HCT116 (cell line): ENCODE measurements at regions not wholly inside any gene's neighbourhood (a gene's known extent, or its start where the extent isn't known, plus 50 kb on each side); places are given as distances from the start of the nearest gene placed in this dataset.

Experiments
- ATAC-seq: fragments of 200-7000 bp; cut with Tn5 transposase; 2 replicates; pipeline ENCODE4 v1.9.1; 2020; ENCODE audit warnings: mild to moderate bottlenecking, moderate library complexity
- BruUV-seq: library from RNA; stranded (reverse); fragments of 400-500 nt; replicated peaks from 2 replicates; lab custom pipeline; 2021; lab: Mats Ljungman, UMichigan
- CTCF ChIA-PET: fragments of 300-600 bp; sonication (Branson Sonifier 250); formaldehyde crosslinking; loops from one replicate; lab custom pipeline; 2021; ENCODE audit warnings: antibody characterized with exemption; lab: Charles Lee
- POLR2A ChIA-PET: fragments of 300-600, 350-600 bp; sonication (Branson Sonifier 250); formaldehyde crosslinking; loops from one replicate; lab custom pipeline; 2021; ENCODE audit warnings: antibody characterized with exemption; lab: Charles Lee
- RAD21 ChIA-PET, 2 experiments: fragments of 300-600 bp; sonication (Branson Sonifier 250); formaldehyde crosslinking; loops; one replicate each; lab custom pipeline; 2023; ENCODE audit warnings: low total read pairs in 2 of 2; ENCODE audit not compliant: uncharacterized antibody in 2 of 2, unreplicated experiment in 2 of 2, low non-redundant PET in 1 of 2; lab: Charles Lee
- DNase-seq: peaks from one replicate; pipeline ENCODE4 v3.0.0-alpha.2; 2010; ENCODE audit warnings: low read depth, low spot score
- H2AFZ ChIP-seq: fragments of 200-600 bp; shearing (Covaris generic), sonication (generic); 2 replicates; pipeline ENCODE4 v1.6.1; 2017; ENCODE audit warnings: low read depth, mixed run types, mixed read lengths, antibody characterized with exemption, low read length; ENCODE audit not compliant: poor library complexity, severe bottlenecking
- H3K27ac ChIP-seq: 2 replicates; pipeline ENCODE4 v1.5.1; 2012; ENCODE audit warnings: low read depth, low read length
- H3K27me3 ChIP-seq: fragments of 200-600 bp; sonication (generic); 2 replicates; pipeline ENCODE4 v1.6.1; 2016; ENCODE audit warnings: mixed run types, low read length, mixed read lengths; ENCODE audit not compliant: insufficient read depth
- H3K36me3 ChIP-seq, 2 experiments: fragments of 200-500 bp in 1 of 2; fragments of 200-600 bp in 1 of 2; sonication (Bioruptor generic) in 1 of 2; sonication (generic) in 1 of 2; 2 replicates each; pipeline versions ENCODE4 v1.5.1 to v1.6.1; 2014 to 2016; ENCODE audit warnings: low read length in 2 of 2, inconsistent platforms in 1 of 2, mixed read lengths in 1 of 2, mixed run types in 1 of 2; ENCODE audit not compliant: insufficient read depth in 2 of 2, control insufficient read depth in 1 of 2
- H3K4me1 ChIP-seq, 2 experiments: fragments of 200-600 bp in 1 of 2; sonication (generic) in 1 of 2; 2 replicates each; pipeline versions ENCODE4 v1.5.1 to v1.6.1; 2012 to 2017; ENCODE audit warnings: low read length in 2 of 2, inconsistent platforms in 1 of 2, mild to moderate bottlenecking in 1 of 2, mixed read lengths in 1 of 2, mixed run types in 1 of 2, moderate library complexity in 1 of 2; ENCODE audit not compliant: insufficient read depth in 2 of 2, control insufficient read depth in 1 of 2
- H3K4me2 ChIP-seq: fragments of 200-600 bp; sonication (generic); 2 replicates; pipeline ENCODE4 v1.6.1; 2017; ENCODE audit warnings: mixed run types, low read length, mixed read lengths
- H3K4me3 ChIP-seq, 2 experiments: fragments of 200-600 bp in 1 of 2; sonication (generic) in 1 of 2; replicated peaks in 1 of 2; 2 replicates each; pipeline ENCODE4 v1.5.1; 2011 to 2016; ENCODE audit warnings: low read length in 2 of 2, control low read depth in 1 of 2, low read depth in 1 of 2, mild to moderate bottlenecking in 1 of 2, mixed read lengths in 1 of 2, mixed run types in 1 of 2
- H3K79me2 ChIP-seq: fragments of 200-600 bp; sonication (generic); 2 replicates; pipeline ENCODE4 v1.6.1; 2017; ENCODE audit warnings: mild to moderate bottlenecking, mixed run types, low read length, moderate library complexity, mixed read lengths; ENCODE audit not compliant: insufficient read depth
- H3K9ac ChIP-seq: fragments of 200-600 bp; sonication (generic); 2 replicates; pipeline ENCODE4 v1.6.1; 2016; ENCODE audit warnings: low read length, mixed read lengths
- H3K9me2 ChIP-seq: fragments of 200-600 bp; sonication (generic), shearing (Covaris generic); 2 replicates; pipeline ENCODE4 v1.6.1; 2017; ENCODE audit warnings: mixed run types, mild to moderate bottlenecking, moderate library complexity; ENCODE audit not compliant: insufficient read depth
- H3K9me3 ChIP-seq, 2 experiments: fragments of 200-500 bp in 1 of 2; fragments of 200-600 bp in 1 of 2; sonication (Bioruptor generic) in 1 of 2; sonication (generic) in 1 of 2; 2 replicates each; pipeline ENCODE4 v1.6.1; 2014 to 2017; ENCODE audit warnings: low read length in 2 of 2, mixed read lengths in 2 of 2, inconsistent platforms in 1 of 2, low read depth in 1 of 2, mild to moderate bottlenecking in 1 of 2, mixed run types in 1 of 2, moderate library complexity in 1 of 2; ENCODE audit not compliant: control insufficient read depth in 1 of 2, insufficient read depth in 1 of 2
- H4K20me1 ChIP-seq: fragments of 200-600 bp; sonication (generic), shearing (Covaris generic); 2 replicates; pipeline ENCODE4 v1.6.1; 2017; ENCODE audit warnings: mixed run types, mild to moderate bottlenecking, moderate library complexity; ENCODE audit not compliant: insufficient read depth
- EGR1 ChIP-seq: IDR thresholded peaks from 2 replicates; pipeline ENCODE4 v1.6.1; 2012; ENCODE audit warnings: low read depth
- ELF1 ChIP-seq: IDR thresholded peaks from 2 replicates; pipeline ENCODE4 v1.6.1; 2012; ENCODE audit warnings: low read depth, borderline replicate concordance
- EZH2 ChIP-seq: fragments of 200-600 bp; sonication (generic); IDR thresholded peaks from 2 replicates; pipeline ENCODE4 v1.6.1; 2017; ENCODE audit warnings: antibody characterized with exemption, mixed run types
- FOSL1 ChIP-seq: IDR thresholded peaks from 2 replicates; pipeline ENCODE4 v1.6.1; 2012; ENCODE audit warnings: low read depth
- POLR2A ChIP-seq: IDR thresholded peaks from 2 replicates; pipeline ENCODE4 v1.7.0; 2011; ENCODE audit warnings: borderline replicate concordance; ENCODE audit not compliant: insufficient read depth, insufficient read length; ENCODE audit errors: extremely low read depth
- SP1 ChIP-seq: IDR thresholded peaks from 2 replicates; pipeline ENCODE4 v1.6.1; 2012; ENCODE audit warnings: low read depth
- SRF ChIP-seq: IDR thresholded peaks from 2 replicates; pipeline ENCODE4 v1.6.1; 2012; ENCODE audit warnings: low read depth
- intact Hi-C: fragments of 100-400 bp; cut with micrococcal nuclease; formaldehyde crosslinking; loops from 2 replicates; pipeline ENCODE4 v1.10.0; 2022
- TF ChIP-seq, protein P1 (sequence below): IDR thresholded peaks from 2 replicates; pipeline ENCODE4 v1.6.1; 2012; ENCODE audit warnings: low read depth
- TF ChIP-seq, protein P2 (sequence below): IDR thresholded peaks from 2 replicates; pipeline ENCODE4 v1.6.1; 2011; ENCODE audit warnings: mild to moderate bottlenecking, low read length, moderate library complexity; ENCODE audit not compliant: insufficient replicate concordance; ENCODE audit errors: extremely low read depth
- TF ChIP-seq, protein P3 (sequence below): IDR thresholded peaks from 2 replicates; pipeline ENCODE4 v1.6.1; 2012

DNA sequence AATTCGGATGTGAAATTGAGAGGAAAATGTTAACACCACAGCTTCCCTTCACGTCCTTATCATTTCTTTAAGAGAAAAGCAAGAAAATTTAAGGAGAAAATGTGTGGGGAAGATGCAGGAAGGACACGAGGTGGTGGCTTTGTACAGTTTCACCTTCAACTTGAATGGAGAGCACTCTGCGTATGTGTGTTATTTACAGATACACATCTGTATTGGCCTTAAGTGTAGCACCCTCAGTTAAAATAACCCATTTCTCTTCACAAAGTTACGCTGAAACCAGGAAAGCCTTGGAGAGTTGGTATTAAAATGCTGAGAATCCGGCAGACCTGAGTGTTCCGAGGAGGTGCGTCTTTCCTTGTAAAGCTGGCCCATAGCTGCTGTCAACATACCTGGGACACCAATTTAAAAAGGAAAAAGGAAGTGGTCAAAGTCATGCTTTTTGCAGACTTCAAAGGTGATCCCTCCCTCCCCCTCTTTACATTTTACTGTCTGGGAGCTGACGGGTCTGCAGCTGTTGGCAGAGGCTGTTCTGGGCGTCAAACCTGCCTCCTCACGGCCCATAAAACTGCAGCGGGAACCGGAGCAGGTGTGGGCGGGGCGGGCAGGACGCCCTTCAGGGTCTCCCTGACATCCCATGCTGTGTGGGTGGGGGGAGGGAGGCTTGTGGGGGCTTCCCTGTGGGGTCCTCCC lies 61.3 kb upstream of the TBXT start:
- H3K4me2 ChIP-seq: no peak overlapping the region
- no peaks in the 10 kb centered on the region for H3K9me2 ChIP-seq
- intact Hi-C loops: no loop called here
- no peaks in the 10 kb centered on the region for H3K9me3 ChIP-seq
- H3K4me3 ChIP-seq: no peak overlapping the region
- ChIA-PET POLR2A (no interaction called here), RAD21 (no interaction called here), CTCF (no interaction called here)
- H3K27me3 ChIP-seq: peaks cover 10% of the 10 kb centered on the region; the same call in 1 of the 2 replicates
- no peak for TF ChIP-seq ELF1
- TF ChIP-seq SP1: no peak
- no peak for TF ChIP-seq EZH2
- TF ChIP-seq, protein P1, sequence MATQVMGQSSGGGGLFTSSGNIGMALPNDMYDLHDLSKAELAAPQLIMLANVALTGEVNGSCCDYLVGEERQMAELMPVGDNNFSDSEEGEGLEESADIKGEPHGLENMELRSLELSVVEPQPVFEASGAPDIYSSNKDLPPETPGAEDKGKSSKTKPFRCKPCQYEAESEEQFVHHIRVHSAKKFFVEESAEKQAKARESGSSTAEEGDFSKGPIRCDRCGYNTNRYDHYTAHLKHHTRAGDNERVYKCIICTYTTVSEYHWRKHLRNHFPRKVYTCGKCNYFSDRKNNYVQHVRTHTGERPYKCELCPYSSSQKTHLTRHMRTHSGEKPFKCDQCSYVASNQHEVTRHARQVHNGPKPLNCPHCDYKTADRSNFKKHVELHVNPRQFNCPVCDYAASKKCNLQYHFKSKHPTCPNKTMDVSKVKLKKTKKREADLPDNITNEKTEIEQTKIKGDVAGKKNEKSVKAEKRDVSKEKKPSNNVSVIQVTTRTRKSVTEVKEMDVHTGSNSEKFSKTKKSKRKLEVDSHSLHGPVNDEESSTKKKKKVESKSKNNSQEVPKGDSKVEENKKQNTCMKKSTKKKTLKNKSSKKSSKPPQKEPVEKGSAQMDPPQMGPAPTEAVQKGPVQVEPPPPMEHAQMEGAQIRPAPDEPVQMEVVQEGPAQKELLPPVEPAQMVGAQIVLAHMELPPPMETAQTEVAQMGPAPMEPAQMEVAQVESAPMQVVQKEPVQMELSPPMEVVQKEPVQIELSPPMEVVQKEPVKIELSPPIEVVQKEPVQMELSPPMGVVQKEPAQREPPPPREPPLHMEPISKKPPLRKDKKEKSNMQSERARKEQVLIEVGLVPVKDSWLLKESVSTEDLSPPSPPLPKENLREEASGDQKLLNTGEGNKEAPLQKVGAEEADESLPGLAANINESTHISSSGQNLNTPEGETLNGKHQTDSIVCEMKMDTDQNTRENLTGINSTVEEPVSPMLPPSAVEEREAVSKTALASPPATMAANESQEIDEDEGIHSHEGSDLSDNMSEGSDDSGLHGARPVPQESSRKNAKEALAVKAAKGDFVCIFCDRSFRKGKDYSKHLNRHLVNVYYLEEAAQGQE: no peak
- no peak for TF ChIP-seq POLR2A
- H4K20me1 ChIP-seq: no peaks in the 10 kb centered on the region
- no TSS peak for BruUV-seq
- H3K4me1 ChIP-seq: no peaks in the 10 kb centered on the region
- DNase-seq (no peak), ATAC-seq (no peak)
- H3K9ac ChIP-seq: no peak overlapping the region
- no peak overlapping the region for H2AFZ ChIP-seq
- no peak overlapping the region for H3K27ac ChIP-seq
- H3K36me3 ChIP-seq: no peaks in the 10 kb centered on the region
- no peaks in the 10 kb centered on the region for H3K79me2 ChIP-seq

DNA sequence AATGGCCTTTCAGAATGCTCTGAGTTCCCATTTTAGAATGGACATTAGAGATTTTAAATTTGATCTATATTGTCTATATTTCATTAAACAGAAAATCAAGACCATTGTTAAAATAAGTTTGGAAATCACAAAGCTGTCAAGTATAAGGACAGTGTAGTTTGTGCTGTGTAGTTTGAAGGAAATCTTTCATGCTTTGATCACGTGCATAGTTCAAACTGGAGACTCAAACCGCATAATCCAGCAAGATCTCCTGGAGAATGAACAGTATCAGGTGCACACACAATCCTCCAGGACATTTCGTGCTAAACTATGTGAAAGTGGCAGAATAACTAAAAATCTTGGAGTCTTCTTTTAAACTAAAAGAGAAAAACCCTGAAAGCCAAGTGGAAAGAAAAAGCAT lies 60.8 kb upstream of the TBXT start:
- RAD21 ChIA-PET: no interaction called here
- TF ChIP-seq SRF (no peak), EGR1 (no peak), FOSL1 (no peak)
- TF ChIP-seq, protein P2, sequence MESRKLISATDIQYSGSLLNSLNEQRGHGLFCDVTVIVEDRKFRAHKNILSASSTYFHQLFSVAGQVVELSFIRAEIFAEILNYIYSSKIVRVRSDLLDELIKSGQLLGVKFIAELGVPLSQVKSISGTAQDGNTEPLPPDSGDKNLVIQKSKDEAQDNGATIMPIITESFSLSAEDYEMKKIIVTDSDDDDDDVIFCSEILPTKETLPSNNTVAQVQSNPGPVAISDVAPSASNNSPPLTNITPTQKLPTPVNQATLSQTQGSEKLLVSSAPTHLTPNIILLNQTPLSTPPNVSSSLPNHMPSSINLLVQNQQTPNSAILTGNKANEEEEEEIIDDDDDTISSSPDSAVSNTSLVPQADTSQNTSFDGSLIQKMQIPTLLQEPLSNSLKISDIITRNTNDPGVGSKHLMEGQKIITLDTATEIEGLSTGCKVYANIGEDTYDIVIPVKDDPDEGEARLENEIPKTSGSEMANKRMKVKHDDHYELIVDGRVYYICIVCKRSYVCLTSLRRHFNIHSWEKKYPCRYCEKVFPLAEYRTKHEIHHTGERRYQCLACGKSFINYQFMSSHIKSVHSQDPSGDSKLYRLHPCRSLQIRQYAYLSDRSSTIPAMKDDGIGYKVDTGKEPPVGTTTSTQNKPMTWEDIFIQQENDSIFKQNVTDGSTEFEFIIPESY: no peak
- TF ChIP-seq, protein P3, sequence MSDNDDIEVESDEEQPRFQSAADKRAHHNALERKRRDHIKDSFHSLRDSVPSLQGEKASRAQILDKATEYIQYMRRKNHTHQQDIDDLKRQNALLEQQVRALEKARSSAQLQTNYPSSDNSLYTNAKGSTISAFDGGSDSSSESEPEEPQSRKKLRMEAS: no peak
- H3K27ac ChIP-seq: no peak overlapping the region
- H3K9me2 ChIP-seq: no peaks in the 10 kb centered on the region
- no peak overlapping the region for H3K4me3 ChIP-seq
- H3K79me2 ChIP-seq: no peaks in the 10 kb centered on the region
- ATAC-seq (no peak), DNase-seq (no peak)
- peaks cover 1 to 2% of the 10 kb centered on the region in 2 experiments; a peak in 1 of 4 replicates for H3K4me1 ChIP-seq
- no peaks in the 10 kb centered on the region for H3K9me3 ChIP-seq
- peaks cover 12% of the 10 kb centered on the region; the same call in 1 of the 2 replicates for H3K27me3 ChIP-seq
- no peak overlapping the region for H3K4me2 ChIP-seq
- POLR2A ChIA-PET: no interaction called here
- intact Hi-C loops: no loop called here
- no peaks in the 10 kb centered on the region for H4K20me1 ChIP-seq
- BruUV-seq: no TSS peak
- no peaks in the 10 kb centered on the region for H3K36me3 ChIP-seq
- H2AFZ ChIP-seq: no peak overlapping the region
- CTCF ChIA-PET: no interaction called here
- no peak overlapping the region for H3K9ac ChIP-seq
